ENCODE measurements at regions not wholly inside any gene's neighbourhood (a gene's known extent, or its start where the extent isn't known, plus 50 kb on each side); places are given as distances from the start of the nearest gene placed in this dataset.
"Not testable (repeated sequence)": the region's sequence is repeated elsewhere in the genome, so short reads cannot be mapped to it uniquely, and the experiment has no call there.

DNA sequence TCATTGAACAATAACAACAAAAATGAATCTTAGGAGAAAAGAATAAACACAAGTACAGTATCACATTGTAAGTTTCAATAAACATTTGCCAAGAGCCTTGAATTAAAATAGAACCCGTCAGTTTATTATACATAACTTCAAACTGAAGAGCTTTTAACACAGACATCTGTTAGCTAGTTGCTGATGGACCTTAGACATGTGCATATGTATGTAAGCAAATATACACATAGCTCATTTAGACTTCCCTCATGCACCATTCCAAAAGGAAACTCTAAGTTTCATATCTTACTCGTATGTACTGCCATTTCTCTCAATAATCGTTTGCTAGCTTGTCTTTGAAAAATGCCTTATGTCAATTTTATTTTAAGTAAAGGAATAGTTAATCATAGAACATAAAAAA is 235.0 kb downstream of the TENT5A start:
- H3K79me2 ChIP-seq (ENCODE audit: low read length): no peaks in the 10 kb centered on the region
- no peaks in the 10 kb centered on the region for H3K4me1 ChIP-seq (ENCODE audit: low read length)
- H2AFZ ChIP-seq (ENCODE audit: low read depth, low read length): no peak overlapping the region
- no peak overlapping the region for H3K27ac ChIP-seq (ENCODE audit: low read length)
- no peaks in the 10 kb centered on the region for H3K36me3 ChIP-seq (replicated peaks; ENCODE audit: low read depth, low read length)
- H3K4me3 ChIP-seq (ENCODE audit: low read length): no peak overlapping the region
- H3K9me3 ChIP-seq (ENCODE audit: insufficient read depth, low read length): no peaks in the 10 kb centered on the region
- H4K20me1 ChIP-seq (ENCODE audit: insufficient read depth, low read length): no peaks in the 10 kb centered on the region
- H3K4me2 ChIP-seq (ENCODE audit: low read length): no peak overlapping the region
- TF ChIP-seq, protein P1, sequence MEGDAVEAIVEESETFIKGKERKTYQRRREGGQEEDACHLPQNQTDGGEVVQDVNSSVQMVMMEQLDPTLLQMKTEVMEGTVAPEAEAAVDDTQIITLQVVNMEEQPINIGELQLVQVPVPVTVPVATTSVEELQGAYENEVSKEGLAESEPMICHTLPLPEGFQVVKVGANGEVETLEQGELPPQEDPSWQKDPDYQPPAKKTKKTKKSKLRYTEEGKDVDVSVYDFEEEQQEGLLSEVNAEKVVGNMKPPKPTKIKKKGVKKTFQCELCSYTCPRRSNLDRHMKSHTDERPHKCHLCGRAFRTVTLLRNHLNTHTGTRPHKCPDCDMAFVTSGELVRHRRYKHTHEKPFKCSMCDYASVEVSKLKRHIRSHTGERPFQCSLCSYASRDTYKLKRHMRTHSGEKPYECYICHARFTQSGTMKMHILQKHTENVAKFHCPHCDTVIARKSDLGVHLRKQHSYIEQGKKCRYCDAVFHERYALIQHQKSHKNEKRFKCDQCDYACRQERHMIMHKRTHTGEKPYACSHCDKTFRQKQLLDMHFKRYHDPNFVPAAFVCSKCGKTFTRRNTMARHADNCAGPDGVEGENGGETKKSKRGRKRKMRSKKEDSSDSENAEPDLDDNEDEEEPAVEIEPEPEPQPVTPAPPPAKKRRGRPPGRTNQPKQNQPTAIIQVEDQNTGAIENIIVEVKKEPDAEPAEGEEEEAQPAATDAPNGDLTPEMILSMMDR (IDR thresholded peaks at IDR 0.05; ENCODE audit: low read depth, low read length): no peak
- no peaks in the 10 kb centered on the region for H3K27me3 ChIP-seq (ENCODE audit: low read depth, low read length)
- no peak overlapping the region for H3K9ac ChIP-seq (ENCODE audit: low read length)

DNA sequence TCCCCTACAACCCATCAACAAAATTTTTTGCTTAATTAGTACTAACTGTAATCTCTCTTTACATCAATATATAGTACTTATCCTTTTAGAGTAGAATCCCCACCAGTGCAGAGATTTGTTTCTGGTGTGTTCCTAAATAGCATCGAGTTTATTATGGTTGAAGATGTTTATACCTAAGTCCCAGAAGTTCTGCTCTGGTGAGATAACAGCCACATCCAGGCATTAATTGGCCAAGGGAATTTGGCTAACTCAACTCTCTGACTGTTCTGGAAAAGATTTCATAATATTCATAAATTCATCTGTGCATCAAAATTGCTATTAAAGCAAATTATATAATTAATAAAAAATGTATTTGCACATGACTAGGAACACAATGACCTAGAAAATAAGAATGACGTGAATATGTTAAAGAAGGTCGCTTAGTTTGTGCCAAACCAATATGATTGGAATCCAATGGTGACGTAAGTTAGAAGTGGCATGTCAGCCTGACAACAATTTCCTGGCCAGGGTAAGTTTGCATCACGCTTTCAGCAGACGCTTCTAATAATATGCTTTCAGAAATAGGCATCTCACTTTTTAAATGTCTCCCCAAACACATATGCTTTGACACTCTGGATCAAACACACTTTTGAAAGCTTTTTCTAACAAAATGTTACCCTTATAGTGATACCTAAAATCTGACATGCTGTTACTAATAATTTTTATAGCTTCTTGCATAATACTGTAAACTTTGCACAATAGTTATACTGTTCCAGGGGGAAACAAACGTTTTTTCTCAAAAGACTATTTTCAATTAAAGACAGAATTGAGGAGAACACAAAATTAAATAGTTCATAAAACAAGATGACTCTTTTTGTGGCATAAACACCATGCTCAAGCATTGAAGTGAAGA is 236.7 kb downstream of the TENT5A start:
- H3K4me2 ChIP-seq (ENCODE audit: low read length): no peak overlapping the region
- TF ChIP-seq, protein P1 (IDR thresholded peaks at IDR 0.05; ENCODE audit: low read depth, low read length): no peak
- TF ChIP-seq EZH2phosphoT487 (IDR thresholded peaks at IDR 0.05; ENCODE audit: low read depth): no peak

DNA sequence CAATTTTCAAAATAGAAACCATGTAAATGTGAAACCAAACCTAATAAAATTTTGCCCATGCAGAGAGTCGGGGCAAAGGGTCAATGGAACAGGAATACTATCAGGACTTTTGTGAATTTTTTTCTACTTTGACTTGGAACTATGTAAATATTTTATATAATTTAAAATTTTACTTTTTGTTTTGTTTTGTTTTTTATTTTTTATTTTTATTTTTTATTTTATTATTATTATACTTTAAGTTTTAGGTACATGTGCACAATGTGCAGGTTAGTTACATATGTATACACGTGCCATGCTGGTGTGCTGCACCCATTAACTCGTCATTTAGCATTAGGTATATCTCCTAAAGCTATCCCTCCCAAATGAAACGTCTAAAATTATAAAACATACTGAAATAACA is 238.3 kb downstream of the TENT5A start:
- not testable (repeated sequence) for H3K27ac ChIP-seq (ENCODE audit: low read length); H3K79me2 ChIP-seq (ENCODE audit: low read length); H3K4me1 ChIP-seq (ENCODE audit: low read length); H3K9ac ChIP-seq (ENCODE audit: low read length); H3K36me3 ChIP-seq (replicated peaks; ENCODE audit: low read depth, low read length); H2AFZ ChIP-seq (ENCODE audit: low read depth, low read length); H3K4me3 ChIP-seq (ENCODE audit: low read length); H3K27me3 ChIP-seq (ENCODE audit: low read depth, low read length); H3K4me2 ChIP-seq (ENCODE audit: low read length); H3K9me3 ChIP-seq (ENCODE audit: insufficient read depth, low read length); H4K20me1 ChIP-seq (ENCODE audit: insufficient read depth, low read length)

More for the DNA sequence above, 236.7 kb downstream of the TENT5A start:
- Histone ChIP-seq H3K4me3 (ENCODE audit: low read length) (no peak overlapping the region), H3K79me2 (ENCODE audit: low read length) (no peaks in the 10 kb centered on the region), H3K27ac (ENCODE audit: low read length) (no peak overlapping the region), H3K27me3 (ENCODE audit: low read depth, low read length) (no peaks in the 10 kb centered on the region), H4K20me1 (ENCODE audit: insufficient read depth, low read length) (no peaks in the 10 kb centered on the region), H3K4me1 (ENCODE audit: low read length) (no peaks in the 10 kb centered on the region), H3K9me3 (ENCODE audit: insufficient read depth, low read length) (no peaks in the 10 kb centered on the region), H2AFZ (ENCODE audit: low read depth, low read length) (no peak overlapping the region), H3K36me3 (replicated peaks; ENCODE audit: low read depth, low read length) (no peaks in the 10 kb centered on the region), H3K9ac (ENCODE audit: low read length) (no peak overlapping the region)

DNA sequence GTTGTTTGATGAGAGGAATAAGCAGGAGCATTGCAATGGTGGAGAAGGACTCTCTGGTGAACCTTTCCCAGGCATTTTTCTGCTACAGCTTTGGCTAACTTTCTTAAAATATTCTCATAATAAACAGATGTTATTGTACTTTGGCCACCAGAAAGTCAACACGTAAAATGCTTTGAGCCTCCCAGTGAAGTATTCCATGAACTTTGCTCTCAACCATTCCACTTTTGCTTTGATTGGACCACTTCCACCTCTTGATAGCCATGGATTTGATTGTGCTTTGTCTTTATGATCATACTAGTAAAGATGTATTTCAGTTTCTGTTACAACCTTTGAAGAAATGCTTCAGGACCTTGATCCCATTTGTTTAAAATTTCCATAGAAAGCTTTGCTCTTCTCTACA is 241.1 kb downstream of the TENT5A start:
- Histone ChIP-seq H3K4me2 (ENCODE audit: low read length) (no peak overlapping the region), H3K4me1 (ENCODE audit: low read length) (no peaks in the 10 kb centered on the region), H3K27ac (ENCODE audit: low read length) (no peak overlapping the region), H2AFZ (ENCODE audit: low read depth, low read length) (no peak overlapping the region), H3K27me3 (ENCODE audit: low read depth, low read length) (no peaks in the 10 kb centered on the region), H4K20me1 (ENCODE audit: insufficient read depth, low read length) (no peaks in the 10 kb centered on the region), H3K79me2 (ENCODE audit: low read length) (no peaks in the 10 kb centered on the region), H3K9ac (ENCODE audit: low read length) (no peak overlapping the region), H3K9me3 (ENCODE audit: insufficient read depth, low read length) (no peaks in the 10 kb centered on the region), H3K36me3 (replicated peaks; ENCODE audit: low read depth, low read length) (no peaks in the 10 kb centered on the region), H3K4me3 (ENCODE audit: low read length) (no peak overlapping the region)
- TF ChIP-seq, protein P1 (IDR thresholded peaks at IDR 0.05; ENCODE audit: low read depth, low read length): no peak
- TF ChIP-seq EZH2phosphoT487 (IDR thresholded peaks at IDR 0.05; ENCODE audit: low read depth): no peak
